ENCODE measurements at regions not wholly inside any gene's neighbourhood (a gene's known extent, or its start where the extent isn't known, plus 50 kb on each side); places are given as distances from the start of the nearest gene placed in this dataset.
"Not testable (repeated sequence)": the region's sequence is repeated elsewhere in the genome, so short reads cannot be mapped to it uniquely, and the experiment has no call there.

- Mint-ChIP-seq H3K36me3 (ENCODE audit: low read depth) (no peaks in the 10 kb centered on the region), H3K27me3 (no peaks in the 10 kb centered on the region), H3K4me1 (ENCODE audit: low read depth) (peaks cover 5% of the 10 kb centered on the region), H3K4me3 (no peak overlapping the region), H3K9me3 (no peaks in the 10 kb centered on the region), H3K27ac (no peak overlapping the region)
Observed at GRCh38 chr10:42990721-42991441, 86.0 kb upstream of the RET start.

- H3K4me3 Mint-ChIP-seq = no peak overlapping the region
- no peak overlapping the region for H3K27ac Mint-ChIP-seq
- no peaks in the 10 kb centered on the region for H3K9me3 Mint-ChIP-seq
- no peaks in the 10 kb centered on the region for H3K27me3 Mint-ChIP-seq
- H3K36me3 Mint-ChIP-seq (ENCODE audit: low read depth) = no peaks in the 10 kb centered on the region
- peaks cover 5% of the 10 kb centered on the region for H3K4me1 Mint-ChIP-seq (ENCODE audit: low read depth)
Observed at GRCh38 chr10:42991442-42992098, 85.3 kb upstream of the RET start.

GRCh38 chr10:42992156-42992956, 84.5 kb upstream of the RET start:
- peaks cover 5% of the 10 kb centered on the region for H3K4me1 Mint-ChIP-seq (ENCODE audit: low read depth)
- H3K4me3 Mint-ChIP-seq = no peak overlapping the region
- H3K36me3 Mint-ChIP-seq (ENCODE audit: low read depth) = no peaks in the 10 kb centered on the region
- no peaks in the 10 kb centered on the region for H3K27me3 Mint-ChIP-seq
- no peak overlapping the region for H3K27ac Mint-ChIP-seq
- no peaks in the 10 kb centered on the region for H3K9me3 Mint-ChIP-seq

GRCh38 chr10:42992957-42993390, 83.9 kb upstream of the RET start:
- Mint-ChIP-seq H3K9me3 (no peaks in the 10 kb centered on the region), H3K4me3 (no peak overlapping the region), H3K27ac (no peak overlapping the region), H3K27me3 (no peaks in the 10 kb centered on the region), H3K36me3 (ENCODE audit: low read depth) (no peaks in the 10 kb centered on the region), H3K4me1 (ENCODE audit: low read depth) (peaks cover 5% of the 10 kb centered on the region)

DNA sequence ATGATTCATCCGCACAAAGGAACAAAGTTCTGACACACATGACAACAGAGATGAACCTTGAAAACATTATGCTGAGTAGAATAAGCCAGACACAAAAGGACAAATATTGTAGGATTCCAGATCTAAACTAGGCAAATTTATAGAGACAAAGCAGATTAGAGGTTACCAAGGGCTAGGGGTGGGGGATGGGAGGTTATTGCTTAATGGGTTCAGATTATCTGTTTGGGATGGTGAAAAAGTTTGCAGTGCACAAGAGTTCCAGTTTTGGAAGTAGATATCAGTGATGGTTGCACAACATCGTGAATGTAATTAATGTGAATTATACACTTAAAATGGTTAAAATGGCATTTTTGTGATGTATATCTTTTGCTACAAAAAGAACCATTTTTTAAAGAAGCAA, 82.0 kb upstream of the RET start:
- not testable (repeated sequence) for H3K4me1 Mint-ChIP-seq (ENCODE audit: low read depth); H3K4me3 Mint-ChIP-seq; H3K27me3 Mint-ChIP-seq; H3K27ac Mint-ChIP-seq; H3K36me3 Mint-ChIP-seq (ENCODE audit: low read depth); H3K9me3 Mint-ChIP-seq

DNA sequence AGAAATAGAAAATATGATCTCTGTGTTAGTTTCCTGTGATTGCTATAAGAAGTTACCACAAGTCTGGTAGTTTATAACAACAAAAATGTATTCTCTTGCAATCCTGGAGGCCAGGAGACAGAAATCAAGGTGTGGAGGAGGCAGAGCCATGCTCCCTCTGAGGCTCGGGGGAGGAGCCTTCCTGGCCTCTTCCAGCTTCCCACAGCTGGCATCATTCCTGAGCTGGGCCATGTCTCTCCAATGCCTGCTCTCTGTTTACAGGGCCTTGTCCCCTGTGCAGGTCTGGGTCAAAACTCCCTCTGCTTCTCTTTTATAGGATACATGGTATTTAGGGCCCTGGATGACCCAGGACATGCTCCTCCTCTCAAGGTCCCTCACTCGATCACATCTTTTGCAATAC, 81.3 kb upstream of the RET start:
- H3K27ac Mint-ChIP-seq = no peak overlapping the region
- no peaks in the 10 kb centered on the region for H3K9me3 Mint-ChIP-seq
- no peaks in the 10 kb centered on the region for H3K36me3 Mint-ChIP-seq (ENCODE audit: low read depth)
- H3K4me1 Mint-ChIP-seq (ENCODE audit: low read depth) = no peaks in the 10 kb centered on the region
- H3K27me3 Mint-ChIP-seq = no peaks in the 10 kb centered on the region
- no peak overlapping the region for H3K4me3 Mint-ChIP-seq

GRCh38 chr10:42996588-42996987, 80.3 kb upstream of the RET start:
- Mint-ChIP-seq H3K27me3 (no peaks in the 10 kb centered on the region), H3K36me3 (ENCODE audit: low read depth) (no peaks in the 10 kb centered on the region), H3K4me1 (ENCODE audit: low read depth) (no peaks in the 10 kb centered on the region), H3K27ac (no peak overlapping the region), H3K4me3 (no peak overlapping the region), H3K9me3 (no peaks in the 10 kb centered on the region)

DNA sequence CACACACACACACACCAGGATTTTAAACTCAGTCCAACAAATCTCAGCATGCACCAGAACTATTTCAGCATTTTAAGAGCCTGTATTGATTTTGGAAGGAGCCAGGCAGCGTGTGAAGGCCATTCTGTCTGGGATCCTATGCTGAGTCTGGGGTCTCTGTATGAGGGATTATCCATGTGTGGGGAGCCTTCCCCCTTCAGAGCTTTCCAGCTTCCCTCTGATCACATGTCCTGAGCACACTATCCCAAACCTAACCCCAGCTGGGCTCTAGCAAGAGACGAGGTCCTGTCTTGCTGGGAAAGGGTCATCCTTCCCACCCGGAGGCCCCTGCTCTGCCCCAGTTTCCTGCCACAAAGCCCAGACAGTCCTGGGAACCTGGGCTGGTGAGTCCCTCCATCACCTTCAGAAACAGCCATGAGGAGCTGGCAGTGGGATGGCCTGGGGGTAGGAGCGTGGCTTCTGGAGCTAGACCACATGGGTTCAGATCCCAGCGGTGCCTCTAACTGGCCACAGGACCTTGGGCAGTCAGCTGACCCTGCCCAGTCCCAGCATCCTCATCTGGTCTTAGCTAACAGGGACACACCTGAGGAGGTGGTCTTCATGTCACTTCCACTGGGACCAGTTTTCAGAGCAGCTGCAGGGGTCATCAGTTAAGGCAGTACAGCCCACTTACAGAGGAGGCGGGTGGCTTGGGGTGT, 79.6 kb upstream of the RET start:
- H3K36me3 Mint-ChIP-seq (ENCODE audit: low read depth) = no peaks in the 10 kb centered on the region
- H3K27me3 Mint-ChIP-seq = no peaks in the 10 kb centered on the region
- no peaks in the 10 kb centered on the region for H3K9me3 Mint-ChIP-seq
- H3K4me3 Mint-ChIP-seq = no peak overlapping the region
- no peak overlapping the region for H3K27ac Mint-ChIP-seq
- no peaks in the 10 kb centered on the region for H3K4me1 Mint-ChIP-seq (ENCODE audit: low read depth)

DNA sequence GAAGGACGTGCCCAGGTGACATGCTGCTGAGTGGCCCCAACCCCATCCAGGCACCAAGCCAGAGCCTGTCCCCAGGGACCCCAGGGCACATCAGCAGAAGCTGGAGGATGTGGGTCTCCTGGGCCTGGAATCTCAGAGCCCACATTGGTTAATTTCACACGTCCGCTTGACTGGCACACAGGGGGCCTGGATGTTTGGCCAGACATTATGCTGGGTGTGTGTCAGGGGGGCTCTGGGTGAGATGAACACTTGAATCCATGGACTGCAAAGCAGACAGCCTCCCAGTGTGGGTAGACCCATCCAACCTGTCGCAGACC, 79.1 kb upstream of the RET start:
- no peaks in the 10 kb centered on the region for H3K9me3 Mint-ChIP-seq
- H3K27me3 Mint-ChIP-seq = no peaks in the 10 kb centered on the region
- H3K36me3 Mint-ChIP-seq (ENCODE audit: low read depth) = no peaks in the 10 kb centered on the region
- H3K4me1 Mint-ChIP-seq (ENCODE audit: low read depth) = no peaks in the 10 kb centered on the region
- H3K4me3 Mint-ChIP-seq = no peak overlapping the region
- no peak overlapping the region for H3K27ac Mint-ChIP-seq

GRCh38 chr10:42998481-42999384, 78.1 kb upstream of the RET start:
- Mint-ChIP-seq H3K27ac (no peak overlapping the region), H3K4me1 (ENCODE audit: low read depth) (no peaks in the 10 kb centered on the region), H3K27me3 (no peaks in the 10 kb centered on the region), H3K9me3 (no peaks in the 10 kb centered on the region), H3K4me3 (no peak overlapping the region), H3K36me3 (ENCODE audit: low read depth) (no peaks in the 10 kb centered on the region)

DNA sequence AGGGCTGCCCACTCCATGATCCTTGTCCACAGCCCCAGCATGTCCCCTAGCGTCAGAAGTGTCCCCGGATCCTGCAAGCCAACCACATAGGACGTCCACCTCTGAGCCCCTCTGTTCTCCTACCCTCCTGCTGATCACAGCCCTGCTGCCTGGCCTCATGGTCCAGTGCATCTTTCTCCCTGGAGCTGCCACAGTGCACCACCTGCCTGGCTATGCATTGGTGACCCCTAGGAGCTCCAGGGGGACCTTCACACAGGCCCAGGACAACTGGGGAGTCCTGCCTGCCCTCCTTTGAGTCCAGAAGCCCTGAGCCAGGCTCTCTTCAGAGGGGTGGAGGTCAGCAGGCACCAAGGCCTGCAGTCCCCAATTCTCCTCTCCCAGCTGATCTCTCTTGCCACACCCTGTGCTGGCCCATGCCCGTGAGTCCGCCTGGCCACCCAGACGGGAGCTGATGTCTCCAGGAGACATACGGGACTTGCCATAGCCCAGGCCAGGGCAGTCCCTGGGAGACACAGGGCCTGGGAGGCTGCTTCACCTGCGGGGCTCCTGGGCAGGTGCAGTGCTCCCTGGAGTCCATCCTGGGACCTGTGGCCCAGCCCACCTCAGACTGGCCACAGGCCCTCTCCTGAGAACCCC, 77.4 kb upstream of the RET start:
- Mint-ChIP-seq H3K9me3 (no peaks in the 10 kb centered on the region), H3K36me3 (ENCODE audit: low read depth) (no peaks in the 10 kb centered on the region), H3K4me3 (no peak overlapping the region), H3K4me1 (ENCODE audit: low read depth) (no peaks in the 10 kb centered on the region), H3K27ac (no peak overlapping the region), H3K27me3 (no peaks in the 10 kb centered on the region)

- Mint-ChIP-seq H3K27me3 (no peaks in the 10 kb centered on the region), H3K4me1 (ENCODE audit: low read depth) (no peaks in the 10 kb centered on the region), H3K4me3 (no peak overlapping the region), H3K36me3 (ENCODE audit: low read depth) (no peaks in the 10 kb centered on the region), H3K9me3 (no peaks in the 10 kb centered on the region), H3K27ac (no peak overlapping the region)
Observed at GRCh38 chr10:43000021-43000411, 76.9 kb upstream of the RET start.

DNA sequence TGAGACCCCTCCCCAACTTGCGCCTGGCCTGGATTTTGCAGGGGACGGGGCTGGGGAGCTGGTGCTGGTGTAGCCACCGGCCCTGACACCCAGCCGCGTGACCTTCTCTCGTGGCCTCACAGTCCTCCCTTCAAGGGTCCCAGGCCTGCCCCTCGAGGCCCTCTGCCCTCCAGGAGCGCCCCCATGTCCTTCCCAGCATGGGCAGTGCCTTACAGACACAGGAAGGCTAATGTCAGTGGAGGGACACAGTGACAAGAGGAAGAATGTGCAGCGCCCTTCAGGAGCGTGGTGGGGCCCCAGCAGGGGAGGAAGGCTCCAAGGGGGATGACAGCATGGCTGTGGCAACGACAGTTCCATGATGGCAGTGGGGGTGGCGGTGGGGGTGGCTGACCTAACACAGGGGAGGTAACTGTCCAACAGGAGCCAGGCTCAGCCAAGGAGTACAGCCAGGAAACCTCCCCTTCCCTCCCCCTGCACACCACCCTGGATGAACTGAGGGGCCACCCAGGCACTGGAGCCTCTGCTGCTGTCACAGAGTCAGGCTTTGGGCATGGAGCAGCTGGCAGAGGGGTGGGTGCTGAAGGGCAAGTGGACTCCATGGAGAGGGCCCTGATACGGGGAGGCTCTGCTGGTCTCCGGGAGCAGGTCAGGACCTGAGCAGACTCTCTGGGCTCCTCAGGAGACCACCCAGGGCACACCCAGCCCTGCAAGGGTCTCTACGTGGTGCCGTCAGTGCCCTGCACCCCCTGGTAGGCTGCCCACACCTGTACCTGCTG, 76.0 kb upstream of the RET start:
- Mint-ChIP-seq H3K27me3 (no peaks in the 10 kb centered on the region), H3K9me3 (no peaks in the 10 kb centered on the region), H3K36me3 (ENCODE audit: low read depth) (no peaks in the 10 kb centered on the region), H3K4me3 (no peak overlapping the region), H3K4me1 (ENCODE audit: low read depth) (no peaks in the 10 kb centered on the region), H3K27ac (no peak overlapping the region)
